ENCODE measurements at regions not wholly inside any gene's neighbourhood (a gene's known extent, or its start where the extent isn't known, plus 50 kb on each side); places are given as distances from the start of the nearest gene placed in this dataset.

GRCh38 chr1:182288749-182289604 lies 102.6 kb downstream of the GLUL start:
- TF ChIP-seq CTCF (IDR thresholded peaks at IDR 0.05 in 2 of 3, conservative IDR thresholded peaks at IDR 0.05 in 1 of 3; ENCODE audit: borderline replicate concordance in 1 of 3, insufficient read depth in 1 of 3, low read depth in 2 of 3, low read length in 2 of 3) (no peak), CEBPB (IDR thresholded peaks at IDR 0.05; ENCODE audit: low read depth) (no peak), JUND (IDR thresholded peaks at IDR 0.05) (no peak), POLR2A (IDR thresholded peaks at IDR 0.05; ENCODE audit: borderline replicate concordance, extremely low read depth, insufficient read depth, insufficient read length) (no peak), TCF7L2 (IDR thresholded peaks at IDR 0.05; ENCODE audit: borderline replicate concordance, extremely low read depth, insufficient read depth, insufficient read length) (no peak), MAX (IDR thresholded peaks at IDR 0.05) (no peak), POLR2AphosphoS5 (IDR thresholded peaks at IDR 0.05; ENCODE audit: low read depth, low read length) (no peak), SIN3A (IDR thresholded peaks at IDR 0.05; ENCODE audit: low read depth) (no peak), YY1 (IDR thresholded peaks at IDR 0.05; ENCODE audit: extremely low read depth, insufficient replicate concordance, low read depth, low read length) (no peak), ZNF274 (IDR thresholded peaks at IDR 0.05; ENCODE audit: low read depth, low read length) (no peak), EZH2 (IDR thresholded peaks at IDR 0.05) (no peak)

Measured in HCT116 (cell line).